GM19239 (cell line): ENCODE measurements at regions not wholly inside any gene's neighbourhood (a gene's known extent, or its start where the extent isn't known, plus 50 kb on each side); places are given as distances from the start of the nearest gene placed in this dataset.

Source experiments
- DNase-seq: peaks from one replicate; pipeline ENCODE4 v3.0.0; 2011; ENCODE audit warnings: low spot score; ENCODE audit not compliant: insufficient read length
- FAIRE-seq: peaks from 2 replicates; lab custom pipeline; 2011; peaks lifted over from hg19 to GRCh38; lab: Jason Lieb, UNC

- no peak for DNase-seq
- FAIRE-seq: no peak
These were observed 410.3 kb downstream of the FOXG1 start for GRCh38 chr14:29176876-29177275.

DNA sequence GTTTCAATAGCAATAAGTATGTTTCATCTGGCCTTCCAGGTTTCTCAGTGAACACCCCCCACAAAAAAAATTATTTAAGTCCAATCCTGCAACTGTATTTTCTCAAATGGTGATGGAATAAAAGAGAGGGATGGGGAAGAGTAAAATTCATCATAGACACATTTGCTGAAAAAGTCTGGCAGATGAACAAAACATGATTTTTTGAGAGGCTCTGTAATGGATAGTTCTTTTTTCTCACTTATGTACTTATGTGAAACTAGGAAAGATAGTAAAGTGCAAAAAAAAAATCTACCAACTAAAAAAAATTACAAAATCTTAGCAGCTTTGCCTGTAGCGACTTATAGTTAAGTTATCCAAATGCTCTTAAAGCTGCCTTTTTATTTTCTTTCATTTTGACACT is 412.4 kb downstream of the FOXG1 start:
- no peak for DNase-seq
- FAIRE-seq: no peak

- DNase-seq (no peak), FAIRE-seq (no peak)
These were observed 424.5 kb downstream of the FOXG1 start for GRCh38 chr14:29191092-29191491.

DNA sequence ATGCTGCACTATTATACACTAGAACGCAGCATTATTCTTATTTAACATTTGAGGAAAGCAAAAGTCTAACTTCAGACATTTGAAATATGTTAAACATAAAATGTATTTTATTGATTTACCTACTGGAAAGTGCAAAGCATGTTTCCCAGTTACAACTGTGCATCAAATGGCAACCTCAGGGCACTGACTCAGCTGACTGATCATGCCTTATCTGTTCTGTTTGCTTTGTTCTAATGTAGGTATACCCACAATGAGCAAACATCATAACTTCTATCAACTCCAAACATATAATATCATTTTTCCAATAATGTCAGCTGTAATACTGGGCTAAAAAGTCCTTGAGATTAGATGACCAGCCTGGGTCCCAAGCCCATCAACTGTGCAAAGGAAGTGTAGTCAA is 431.0 kb downstream of the FOXG1 start:
- no peak for FAIRE-seq
- DNase-seq: no peak

- DNase-seq (no peak), FAIRE-seq (no peak)
These were observed 439.1 kb downstream of the FOXG1 start for GRCh38 chr14:29205658-29206057.

- no peak for DNase-seq
- FAIRE-seq: no peak
These were observed 449.3 kb downstream of the FOXG1 start for GRCh38 chr14:29215853-29216252.

DNA sequence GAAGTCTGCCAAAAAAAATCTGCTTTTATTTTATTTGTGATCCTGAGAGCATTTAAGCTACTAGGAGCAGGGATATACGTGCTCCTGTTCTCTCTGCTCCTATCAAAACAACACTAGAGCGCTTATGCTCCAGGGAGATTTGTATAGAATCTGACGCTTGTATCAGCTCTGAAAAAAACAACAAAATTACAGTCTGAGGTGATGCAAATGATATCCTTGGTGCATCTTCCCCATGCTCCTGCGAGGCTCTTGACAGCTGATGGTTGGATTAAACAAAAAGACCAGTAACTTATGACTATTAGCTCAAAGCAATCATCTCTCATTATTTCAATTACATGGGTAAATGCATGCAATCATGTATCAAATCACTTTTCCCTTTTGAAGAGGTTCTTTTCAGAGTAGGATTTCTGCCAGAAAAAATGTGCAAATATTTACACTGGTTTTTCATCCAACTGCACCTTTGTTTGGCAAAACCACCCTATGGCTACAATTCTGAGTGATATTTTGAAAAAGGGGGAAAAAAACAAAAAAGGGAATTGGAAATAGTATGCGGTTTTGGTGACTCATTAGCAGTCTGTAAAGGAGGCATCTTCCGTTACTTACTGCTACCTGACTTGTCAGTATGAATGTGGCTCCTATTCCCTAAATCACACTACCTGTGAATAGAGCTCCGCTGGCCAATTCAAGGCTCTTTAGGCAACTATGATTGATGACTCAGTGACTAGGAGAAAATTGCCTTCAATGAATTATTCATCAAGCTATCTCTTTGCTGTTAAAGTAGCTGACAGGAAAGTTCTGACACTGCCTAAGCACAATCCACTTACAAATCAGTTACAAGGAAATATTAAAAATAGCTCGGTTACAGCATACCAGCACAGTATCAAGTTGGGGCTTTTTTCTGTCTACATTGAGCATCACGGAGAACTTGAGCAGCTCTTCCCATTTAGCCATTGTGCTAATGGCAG is 450.0 kb downstream of the FOXG1 start:
- FAIRE-seq (no peak), DNase-seq (no peak)

GRCh38 chr14:29217813-29218450 is 451.3 kb downstream of the FOXG1 start:
- FAIRE-seq (no peak), DNase-seq (no peak)

- FAIRE-seq (no peak), DNase-seq (no peak)
These were observed 453.5 kb downstream of the FOXG1 start for GRCh38 chr14:29220072-29220471.

DNA sequence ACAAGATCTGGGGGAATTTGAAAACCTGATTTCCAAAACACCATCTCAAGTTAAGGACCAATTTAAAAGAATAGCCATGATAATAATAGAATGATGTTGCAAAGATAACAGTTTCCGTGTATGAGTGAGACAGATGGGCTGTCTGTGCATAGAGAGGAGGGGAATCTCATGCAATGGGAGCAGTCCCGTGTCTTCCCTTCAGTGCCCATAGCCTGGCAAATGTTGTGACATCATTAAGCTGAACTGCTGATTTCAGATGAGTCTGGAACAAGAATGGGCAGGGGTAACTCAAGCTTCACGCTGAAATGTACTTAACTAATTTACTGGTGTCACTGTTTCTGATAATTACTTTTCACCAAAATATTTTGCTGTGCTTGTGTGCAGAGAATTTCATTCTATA is 454.0 kb downstream of the FOXG1 start:
- DNase-seq (no peak), FAIRE-seq (no peak)

DNA sequence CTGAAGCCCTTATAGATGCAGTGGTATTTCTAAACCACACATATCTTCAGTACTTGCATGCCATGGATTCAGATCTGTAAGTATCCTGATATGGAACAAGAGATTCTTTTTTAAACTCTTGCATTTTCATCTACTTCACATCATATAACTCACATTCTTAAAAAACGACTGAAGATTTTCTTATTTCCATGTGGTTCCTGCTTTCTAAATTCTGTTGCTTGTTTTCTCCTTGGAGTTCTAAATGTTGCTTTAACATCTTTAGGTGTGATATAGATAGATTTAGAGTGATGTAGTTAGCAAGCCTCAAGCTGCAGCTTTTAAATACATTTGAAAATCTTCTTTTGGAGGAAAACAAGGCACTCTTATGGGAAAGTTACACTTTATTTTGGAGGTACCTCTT is 455.4 kb downstream of the FOXG1 start:
- FAIRE-seq (no peak), DNase-seq (no peak)

- no peak for FAIRE-seq
- DNase-seq: no peak
These were observed 456.2 kb downstream of the FOXG1 start for GRCh38 chr14:29222671-29223268.

- no peak for DNase-seq
- FAIRE-seq: no peak
These were observed 457.4 kb downstream of the FOXG1 start for GRCh38 chr14:29223947-29224346.

- DNase-seq (no peak), FAIRE-seq (no peak)
These were observed 461.0 kb downstream of the FOXG1 start for GRCh38 chr14:29227631-29228030.

GRCh38 chr14:29232153-29232552 is 465.6 kb downstream of the FOXG1 start:
- DNase-seq: no peak

DNA sequence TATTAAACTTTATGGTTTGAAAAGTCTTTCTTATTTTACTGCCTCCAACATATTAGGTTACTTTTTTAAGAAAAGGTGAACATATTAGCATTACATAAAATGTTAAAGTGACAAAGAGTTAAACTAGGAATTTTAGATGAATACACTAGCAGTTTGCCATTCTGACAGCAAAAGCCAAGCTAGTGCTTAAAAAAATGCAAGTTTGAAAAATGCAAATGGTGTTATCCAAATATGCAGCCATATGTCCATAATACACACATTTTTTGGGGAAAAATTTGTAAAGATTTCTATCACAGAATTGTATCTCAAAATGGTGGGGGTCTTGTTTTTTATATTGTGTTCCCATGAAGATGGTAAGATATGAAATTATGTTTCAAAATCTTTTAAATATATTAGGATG is 466.1 kb downstream of the FOXG1 start:
- no peak for DNase-seq
- FAIRE-seq: no peak

More at GRCh38 chr14:29232153-29232552, 465.6 kb downstream of the FOXG1 start:
- no peak for FAIRE-seq

- no peak for FAIRE-seq
- no peak for DNase-seq
These were observed 466.6 kb downstream of the FOXG1 start for GRCh38 chr14:29233188-29233587.

DNA sequence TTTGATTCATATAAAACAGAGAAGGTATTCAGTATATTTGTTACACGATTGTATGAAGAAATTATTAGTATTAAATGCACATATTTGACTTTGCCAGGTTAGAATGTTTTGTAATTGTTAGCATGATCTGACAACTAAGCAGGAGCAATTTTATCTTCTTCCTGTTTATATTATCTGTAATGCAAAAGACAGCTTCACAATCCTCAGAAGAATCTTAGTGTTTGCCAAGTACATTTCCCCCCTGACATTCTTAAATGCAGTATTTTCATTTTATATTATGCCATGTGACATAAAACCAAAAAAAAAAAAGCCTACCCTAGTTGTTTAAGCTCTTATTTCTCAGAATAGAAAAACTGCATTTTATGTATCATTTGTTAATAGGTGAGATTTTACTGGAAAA is 469.4 kb downstream of the FOXG1 start:
- DNase-seq (no peak), FAIRE-seq (no peak)

GRCh38 chr14:29236401-29236800 is 469.8 kb downstream of the FOXG1 start:
- FAIRE-seq (no peak), DNase-seq (no peak)

- DNase-seq (no peak), FAIRE-seq (no peak)
These were observed 470.3 kb downstream of the FOXG1 start for GRCh38 chr14:29236848-29237247.

DNA sequence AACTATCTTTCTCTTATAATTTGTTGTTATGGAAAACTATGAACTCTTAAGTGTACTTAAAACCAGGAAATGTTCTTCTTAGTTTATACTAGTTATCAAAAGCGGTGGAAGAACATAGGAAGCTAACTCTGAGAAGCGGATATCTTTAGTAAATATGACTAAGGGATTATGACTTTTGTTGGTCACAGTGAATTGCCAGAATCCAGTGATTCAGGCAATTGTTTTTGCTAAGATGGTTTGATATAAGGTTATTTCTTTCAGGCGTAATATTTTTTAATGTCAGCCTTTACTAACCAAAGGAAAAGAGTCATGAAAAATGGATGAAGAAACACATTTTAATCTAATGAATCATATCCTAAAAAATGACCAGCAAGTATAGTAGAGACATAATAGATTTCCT is 473.5 kb downstream of the FOXG1 start:
- DNase-seq (no peak), FAIRE-seq (no peak)
